Kidney capillary endothelial cell (primary cell): ENCODE measurements at regions not wholly inside any gene's neighbourhood (a gene's known extent, or its start where the extent isn't known, plus 50 kb on each side); places are given as distances from the start of the nearest gene placed in this dataset.

Experiments used
- DNase-seq: peaks from one replicate; pipeline ENCODE4 v3.0.0-alpha.2; 2018; ENCODE audit warnings: low spot score

- DNase-seq: no peak
Observed at GRCh38 chr22:49259839-49260615, 567.6 kb downstream of the BRD1 start.

DNA sequence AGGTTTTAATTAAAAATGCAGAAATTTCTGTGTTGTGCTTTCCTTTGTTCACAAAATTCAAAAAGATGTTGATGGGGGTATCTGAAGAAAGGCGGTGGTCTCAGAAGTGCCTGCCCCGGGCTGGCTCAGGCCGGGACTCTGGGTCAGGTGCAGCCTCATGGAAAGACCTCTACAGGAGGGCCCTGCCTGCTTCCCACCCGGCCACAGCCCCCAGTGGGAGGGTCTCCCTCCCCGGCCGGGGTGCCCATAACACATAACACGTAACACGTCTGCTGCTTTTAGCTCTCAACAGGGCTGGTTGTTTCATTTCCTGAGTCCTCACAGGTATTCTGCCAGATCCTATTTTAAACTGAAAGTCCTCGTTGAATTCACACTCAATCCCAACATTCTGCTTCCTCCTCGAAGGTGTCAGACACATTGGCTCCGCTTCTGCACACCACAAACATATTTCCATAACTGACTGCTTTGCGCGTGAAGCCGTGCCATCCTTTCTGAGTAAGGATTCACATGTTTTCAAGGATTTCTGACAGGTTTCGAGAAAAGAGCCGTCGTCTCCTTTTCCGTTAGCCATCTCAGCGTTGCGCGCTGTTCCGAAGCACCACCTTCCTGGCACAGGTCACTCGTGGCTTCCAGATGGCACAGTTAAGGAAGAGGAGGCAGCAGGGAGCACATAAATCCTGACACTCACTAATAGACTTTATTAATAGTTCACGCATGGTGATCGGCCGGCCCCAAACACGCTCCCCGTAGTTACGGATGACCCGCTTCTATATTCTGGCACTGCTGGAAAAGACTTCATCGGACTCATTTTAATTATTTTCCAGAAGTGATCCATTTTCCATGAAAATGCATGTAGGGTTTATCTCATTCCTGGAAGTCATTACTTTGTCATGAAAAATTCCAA, 569.3 kb downstream of the BRD1 start:
- DNase-seq: no peak

GRCh38 chr22:49257551-49257961, 570.1 kb downstream of the BRD1 start:
- no peak for DNase-seq

GRCh38 chr22:49255741-49256318, 571.8 kb downstream of the BRD1 start:
- DNase-seq: no peak

DNA sequence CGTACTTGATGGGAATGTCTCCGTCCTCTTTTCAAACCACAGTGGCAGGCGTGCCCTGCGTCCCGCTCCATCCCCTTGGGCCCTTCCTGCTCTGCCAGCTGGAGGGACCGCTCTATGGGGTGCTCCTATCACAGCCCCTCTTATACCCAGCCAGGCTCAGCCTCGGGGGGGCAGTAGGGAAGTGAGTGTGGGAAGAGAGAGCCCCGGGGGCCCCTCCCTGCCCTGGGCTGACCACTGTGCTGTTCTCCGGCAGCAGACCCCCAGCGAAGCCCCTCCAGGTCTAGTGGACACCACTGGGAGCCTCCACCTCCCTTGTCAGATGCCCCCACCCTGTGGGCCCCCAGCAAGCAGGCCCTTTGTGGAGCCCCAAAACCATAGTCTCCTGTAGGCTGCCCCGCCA, 572.5 kb downstream of the BRD1 start:
- DNase-seq: no peak

- no peak for DNase-seq
Observed at GRCh38 chr22:49253656-49254055, 574.0 kb downstream of the BRD1 start.

GRCh38 chr22:49251371-49251770, 576.3 kb downstream of the BRD1 start:
- no peak for DNase-seq

- DNase-seq: no peak
Observed at GRCh38 chr22:49247194-49247924, 580.3 kb downstream of the BRD1 start.

GRCh38 chr22:49244466-49245420, 582.9 kb downstream of the BRD1 start:
- DNase-seq: no peak

DNA sequence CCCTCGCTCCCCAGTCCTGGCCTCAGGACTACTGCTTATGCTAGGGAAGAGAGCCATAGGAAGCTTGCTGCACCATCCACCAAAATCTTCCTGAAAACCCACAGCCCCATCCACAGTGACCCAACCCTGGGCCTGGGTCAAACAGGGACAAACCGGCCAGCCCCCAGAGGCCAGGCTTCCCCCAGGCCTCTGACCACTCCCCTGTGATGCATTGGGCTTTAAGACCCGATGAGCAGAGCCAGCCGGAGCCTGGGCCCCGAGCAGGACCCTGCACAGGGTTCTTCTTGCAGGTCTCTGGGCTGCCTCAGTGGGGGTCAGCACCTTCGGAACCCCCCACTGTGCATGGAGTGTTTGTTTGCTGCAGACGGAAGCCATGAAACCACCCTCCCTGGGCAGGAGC, 583.7 kb downstream of the BRD1 start:
- no peak for DNase-seq

DNA sequence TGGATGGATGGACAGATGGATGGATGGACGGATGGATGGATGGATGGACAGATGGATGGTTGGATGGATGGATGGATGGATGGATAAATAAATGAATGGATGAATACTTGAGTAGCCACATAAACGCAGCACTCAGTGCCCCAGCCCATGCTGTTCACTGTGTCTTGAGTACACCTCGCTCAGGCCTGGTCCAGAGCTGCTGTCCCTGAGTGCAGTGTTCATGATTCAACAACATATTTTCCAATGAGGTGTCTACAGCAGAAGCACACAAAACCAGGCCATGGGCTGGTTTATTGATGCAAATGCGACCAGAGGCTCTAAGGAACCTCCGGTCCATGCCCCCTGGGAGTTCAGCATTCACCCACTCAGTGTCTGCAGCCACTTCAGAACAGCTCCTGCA, 584.3 kb downstream of the BRD1 start:
- DNase-seq: no peak

GRCh38 chr22:49242480-49242879, 585.2 kb downstream of the BRD1 start:
- no peak for DNase-seq

GRCh38 chr22:49241174-49241851, 586.4 kb downstream of the BRD1 start:
- no peak for DNase-seq

- no peak for DNase-seq
Observed at GRCh38 chr22:49240472-49240871, 587.2 kb downstream of the BRD1 start.

- DNase-seq: no peak
Observed at GRCh38 chr22:49240016-49240380, 587.7 kb downstream of the BRD1 start.

GRCh38 chr22:49239264-49240015, 588.2 kb downstream of the BRD1 start:
- no peak for DNase-seq

DNA sequence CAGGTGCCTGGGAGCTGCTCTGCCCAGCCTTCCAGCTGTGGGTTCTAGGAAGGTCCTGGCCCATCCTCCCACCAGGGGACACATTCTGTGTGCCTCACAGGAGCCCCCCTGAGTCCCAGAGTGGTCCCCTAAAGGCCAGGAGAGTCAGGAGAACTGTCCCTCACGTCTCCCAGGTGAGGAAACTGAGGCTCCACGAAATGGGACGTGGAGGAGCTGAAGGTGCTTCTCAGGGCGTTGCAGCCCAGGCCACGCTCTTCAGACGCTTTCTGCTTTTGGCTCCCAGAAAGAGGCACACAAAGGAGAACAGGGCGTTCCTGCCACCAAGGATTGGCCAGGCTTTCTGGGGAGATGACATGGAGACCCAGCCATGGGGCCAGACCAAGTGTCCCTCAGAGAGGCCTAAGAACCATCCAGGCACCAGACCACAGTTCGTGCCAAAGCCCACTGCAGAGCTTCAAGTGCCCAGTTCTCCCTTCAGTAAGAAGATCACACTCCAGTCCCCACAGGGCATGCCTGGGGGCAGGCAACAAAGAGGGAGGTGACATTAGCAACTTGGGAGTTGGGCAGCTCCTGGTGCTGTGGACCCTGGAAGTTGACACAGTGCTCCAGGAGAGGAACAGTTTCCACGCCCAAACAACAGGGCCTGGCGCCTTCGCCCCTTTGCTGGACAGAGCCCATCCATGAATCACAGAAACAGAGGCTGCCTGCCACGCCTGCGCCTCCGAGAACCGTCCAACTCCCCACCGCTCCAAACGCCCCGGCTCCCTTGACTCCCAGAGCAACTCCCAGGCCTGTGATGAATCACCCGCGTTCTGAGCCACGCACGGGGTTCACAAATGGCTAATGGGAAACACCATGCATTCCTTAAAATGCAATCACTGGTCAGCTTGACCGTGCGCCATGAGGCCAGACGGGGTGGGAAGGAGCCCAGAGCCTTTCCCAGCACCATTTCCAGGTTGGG, 589.2 kb downstream of the BRD1 start:
- DNase-seq: no peak

DNA sequence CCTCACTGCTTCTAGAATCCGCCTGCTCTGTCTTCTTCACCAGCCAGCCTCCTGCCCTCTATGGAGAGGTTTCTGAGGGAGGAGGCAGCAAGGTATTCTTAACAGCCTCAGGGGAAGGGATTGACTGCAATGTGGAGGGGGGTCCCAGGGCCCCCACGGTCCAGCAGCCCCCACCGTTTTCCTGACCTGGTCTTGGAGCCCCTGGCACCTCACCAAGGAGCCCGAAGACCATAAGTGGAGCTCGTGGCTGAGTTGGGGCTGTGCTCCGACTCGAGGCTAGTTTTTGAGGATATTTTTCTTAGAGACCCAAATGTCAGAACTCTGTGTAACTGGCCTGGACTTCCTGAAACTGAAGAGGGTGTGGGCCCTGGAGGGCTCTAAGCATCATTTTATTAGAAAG, 590.0 kb downstream of the BRD1 start:
- no peak for DNase-seq

DNA sequence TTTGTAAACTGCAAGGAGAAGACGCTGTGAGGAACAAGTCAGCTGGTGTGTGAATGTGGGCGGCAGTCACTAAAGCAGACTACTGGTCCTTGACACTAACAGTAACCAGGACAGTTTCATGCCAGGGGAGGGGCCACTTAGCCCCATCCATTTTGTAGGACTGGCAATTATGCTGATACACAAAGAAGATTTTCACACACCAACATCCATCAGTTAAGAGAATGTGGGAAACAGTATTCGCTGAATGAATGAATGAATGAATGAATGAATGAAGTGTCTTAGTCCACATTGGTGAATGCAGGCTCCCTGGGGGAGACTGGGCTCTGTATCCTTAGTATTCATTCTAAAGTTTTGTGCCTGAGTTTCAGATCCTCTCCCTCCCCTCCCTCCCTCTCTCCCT, 590.4 kb downstream of the BRD1 start:
- no peak for DNase-seq
